DMS53 (cell line): ENCODE measurements at regions not wholly inside any gene's neighbourhood (a gene's known extent, or its start where the extent isn't known, plus 50 kb on each side); places are given as distances from the start of the nearest gene placed in this dataset.

ENCODE experiments used
- DNase-seq: peaks from one replicate; lab custom pipeline; 2025; lab: John Stamatoyannopoulos, UW

- no peak for DNase-seq
Measured at GRCh38 chr22:26847046-26847445, 189.7 kb downstream of the MIAT start.

- DNase-seq: no peak
Measured at GRCh38 chr22:26847816-26848215, 190.4 kb downstream of the MIAT start.

GRCh38 chr22:26848244-26848920 is 191.0 kb downstream of the MIAT start:
- DNase-seq: peak; percentile 70

GRCh38 chr22:26849575-26849974 is 192.2 kb downstream of the MIAT start:
- DNase-seq: no peak

- no peak for DNase-seq
Measured at GRCh38 chr22:26851125-26851524, 193.7 kb downstream of the MIAT start.

GRCh38 chr22:26852176-26852575 is 194.8 kb downstream of the MIAT start:
- DNase-seq: no peak

GRCh38 chr22:26853071-26853470 is 195.7 kb downstream of the MIAT start:
- DNase-seq: no peak

GRCh38 chr22:26853495-26853894 is 196.1 kb downstream of the MIAT start:
- no peak for DNase-seq

GRCh38 chr22:26857169-26857568 is 199.8 kb downstream of the MIAT start:
- DNase-seq: no peak

- no peak for DNase-seq
Measured at GRCh38 chr22:26860301-26860700, 202.9 kb downstream of the MIAT start.

- DNase-seq: no peak
Measured at GRCh38 chr22:26865021-26865420, 207.6 kb downstream of the MIAT start.

GRCh38 chr22:26883393-26883792 is 226.0 kb downstream of the MIAT start:
- no peak for DNase-seq

GRCh38 chr22:26884921-26885320 is 227.5 kb downstream of the MIAT start:
- DNase-seq: no peak

- no peak for DNase-seq
Measured at GRCh38 chr22:26885441-26886261, 228.3 kb downstream of the MIAT start.

- no peak for DNase-seq
Measured at GRCh38 chr22:26887456-26887855, 230.1 kb downstream of the MIAT start.

- no peak for DNase-seq
Measured at GRCh38 chr22:26887916-26888315, 230.5 kb downstream of the MIAT start.

GRCh38 chr22:26888887-26889286 is 231.5 kb downstream of the MIAT start:
- DNase-seq: no peak

- no peak for DNase-seq
Measured at GRCh38 chr22:26889802-26890201, 232.4 kb downstream of the MIAT start.

- DNase-seq: peak; percentile 30
Measured at GRCh38 chr22:26890870-26891269, 233.5 kb downstream of the MIAT start.

GRCh38 chr22:26891429-26891828 is 234.0 kb downstream of the MIAT start:
- peak; percentile 16 for DNase-seq

GRCh38 chr22:26892166-26893041 is 235.0 kb downstream of the MIAT start:
- DNase-seq: peak; percentile 91
